ENCODE measurements at regions not wholly inside any gene's neighbourhood (a gene's known extent, or its start where the extent isn't known, plus 50 kb on each side); places are given as distances from the start of the nearest gene placed in this dataset.
"Not testable (repeated sequence)": the region's sequence is repeated elsewhere in the genome, so short reads cannot be mapped to it uniquely, and the experiment has no call there.

- no peak for TF ChIP-seq CTCF (IDR thresholded peaks at IDR 0.05; ENCODE audit: borderline replicate concordance, insufficient read depth, low read depth, low read length)
- H3K4me3 ChIP-seq (ENCODE audit: low read depth, low read length): no peak overlapping the region
These were observed 122.9 kb downstream of the COPS8 start for GRCh38 chr2:237208373-237209260.

GRCh38 chr2:237209885-237210284 lies 124.2 kb downstream of the COPS8 start:
- TF ChIP-seq CTCF (IDR thresholded peaks at IDR 0.05; ENCODE audit: borderline replicate concordance, insufficient read depth, low read depth, low read length): no peak
- no peak overlapping the region for H3K4me3 ChIP-seq (ENCODE audit: low read depth, low read length)

GRCh38 chr2:237210297-237210696 lies 124.6 kb downstream of the COPS8 start:
- no peak for TF ChIP-seq CTCF (IDR thresholded peaks at IDR 0.05; ENCODE audit: borderline replicate concordance, insufficient read depth, low read depth, low read length)
- no peak overlapping the region for H3K4me3 ChIP-seq (ENCODE audit: low read depth, low read length)

GRCh38 chr2:237210763-237211162 lies 125.1 kb downstream of the COPS8 start:
- no peak overlapping the region for H3K4me3 ChIP-seq (ENCODE audit: low read depth, low read length)
- TF ChIP-seq CTCF (IDR thresholded peaks at IDR 0.05; ENCODE audit: borderline replicate concordance, insufficient read depth, low read depth, low read length): no peak

- H3K4me3 ChIP-seq (ENCODE audit: low read depth, low read length): not testable (repeated sequence)
These were observed 126.9 kb downstream of the COPS8 start for GRCh38 chr2:237212356-237213279.

- TF ChIP-seq CTCF (IDR thresholded peaks at IDR 0.05; ENCODE audit: borderline replicate concordance, insufficient read depth, low read depth, low read length): no peak
- H3K4me3 ChIP-seq (ENCODE audit: low read depth, low read length): no peak overlapping the region
These were observed 127.8 kb downstream of the COPS8 start for GRCh38 chr2:237213315-237214022.

Data from GM12875 (cell line).